WTC11 (cell line): ENCODE measurements at regions not wholly inside any gene's neighbourhood (a gene's known extent, or its start where the extent isn't known, plus 50 kb on each side); places are given as distances from the start of the nearest gene placed in this dataset.

Source experiments
- ATAC-seq: fragments of 200-7000 bp; cut with Tn5 transposase; 2 replicates; pipeline ENCODE4 v1.10.0; 2021; ENCODE audit warnings: mild to moderate bottlenecking, moderate library complexity
- CTCF ChIA-PET: fragments of 300-600 bp; sonication (Branson Sonifier 250); formaldehyde crosslinking; loops from one replicate; lab custom pipeline; 2021; ENCODE audit warnings: antibody characterized with exemption; lab: Charles Lee
- POLR2A ChIA-PET: fragments of 350-600 bp; sonication (Branson Sonifier 250); formaldehyde crosslinking; loops from one replicate; lab custom pipeline; 2021; ENCODE audit warnings: antibody characterized with exemption; lab: Charles Lee
- DNase-seq: peaks from one replicate; pipeline ENCODE4 v3.0.0; 2021; ENCODE audit warnings: low spot score
- H3K27ac Mint-ChIP-seq: 2 replicates; pipeline ENCODE4 v1.8.0; 2021; ENCODE audit warnings: mixed read lengths
- H3K27me3 Mint-ChIP-seq: 2 replicates; pipeline ENCODE4 v1.8.0; 2021; ENCODE audit warnings: low read depth, mild to moderate bottlenecking, moderate library complexity, mixed read lengths
- H3K36me3 Mint-ChIP-seq: 2 replicates; pipeline ENCODE4 v1.8.0; 2021; ENCODE audit warnings: mixed read lengths
- H3K4me1 Mint-ChIP-seq: 2 replicates; pipeline ENCODE4 v1.8.0; 2022; ENCODE audit warnings: mixed read lengths
- H3K4me3 Mint-ChIP-seq: 2 replicates; pipeline ENCODE4 v1.8.0; 2021; ENCODE audit warnings: mild to moderate bottlenecking, moderate library complexity, mixed read lengths
- H3K9me3 Mint-ChIP-seq: 2 replicates; pipeline ENCODE4 v1.8.0; 2021; ENCODE audit warnings: mixed read lengths
- CREM ChIP-seq: sonication (generic); formaldehyde crosslinking; IDR thresholded peaks from 2 replicates; pipeline ENCODE4 v1.8.1; 2022; ENCODE audit warnings: mild to moderate bottlenecking, missing genetic modification reagents, moderate library complexity
- ELF4 ChIP-seq: sonication (generic); formaldehyde crosslinking; IDR thresholded peaks from 2 replicates; pipeline ENCODE4 v1.8.1; 2022; ENCODE audit warnings: low read depth, mild to moderate bottlenecking, moderate library complexity, missing genetic modification reagents
- FOXK1 ChIP-seq: sonication (generic); formaldehyde crosslinking; IDR thresholded peaks from 2 replicates; pipeline ENCODE4 v1.8.0; 2022; ENCODE audit warnings: mild to moderate bottlenecking, moderate library complexity, missing genetic modification reagents
- IRF2 ChIP-seq: sonication (generic); formaldehyde crosslinking; IDR thresholded peaks from 2 replicates; pipeline ENCODE4 v1.8.0; 2022; ENCODE audit warnings: low read depth, missing genetic modification reagents, borderline replicate concordance
- NR1H2 ChIP-seq: sonication (generic); formaldehyde crosslinking; IDR thresholded peaks from 2 replicates; pipeline ENCODE4 v1.9.0; 2021; ENCODE audit warnings: mild to moderate bottlenecking, moderate library complexity, missing genetic modification reagents
- OVOL2 ChIP-seq: fragments of 250-450 bp; sonication (Bioruptor Pico); IDR thresholded peaks from 2 replicates; pipeline ENCODE4 v1.9.0; 2021; ENCODE audit warnings: mild to moderate bottlenecking, borderline replicate concordance
- RELA ChIP-seq: sonication (generic); formaldehyde crosslinking; IDR thresholded peaks from 2 replicates; pipeline ENCODE4 v1.8.1; 2022; ENCODE audit warnings: missing genetic modification reagents, mild to moderate bottlenecking, borderline replicate concordance
- TP53 ChIP-seq: sonication (generic); formaldehyde crosslinking; IDR thresholded peaks from 2 replicates; pipeline ENCODE4 v1.8.1; 2023; ENCODE audit warnings: mild to moderate bottlenecking, missing genetic modification reagents
- ZNF263 ChIP-seq: sonication (generic); formaldehyde crosslinking; IDR thresholded peaks from 2 replicates; pipeline ENCODE4 v1.8.1; 2022; ENCODE audit warnings: low read depth, mild to moderate bottlenecking, moderate library complexity, missing genetic modification reagents
- ZNF317 ChIP-seq: sonication (generic); formaldehyde crosslinking; IDR thresholded peaks from 2 replicates; pipeline ENCODE4 v1.8.1; 2023; ENCODE audit warnings: low read depth, mild to moderate bottlenecking, moderate library complexity, missing genetic modification reagents, borderline replicate concordance
- ZNF416 ChIP-seq: fragments of 250-450 bp; sonication (Bioruptor Pico); IDR thresholded peaks from 2 replicates; pipeline ENCODE4 v1.9.0; 2021; ENCODE audit warnings: mild to moderate bottlenecking, inconsistent platforms
- ZNF423 ChIP-seq: fragments of 250-450 bp; sonication (Bioruptor Pico); IDR thresholded peaks from 2 replicates; pipeline ENCODE4 v2.1.2; 2022; ENCODE audit warnings: mild to moderate bottlenecking, moderate library complexity
- ZNF671 ChIP-seq: fragments of 250-450 bp; sonication (Bioruptor Pico); IDR thresholded peaks from 2 replicates; pipeline ENCODE4 v1.8.0; 2021; ENCODE audit warnings: mild to moderate bottlenecking
- TF ChIP-seq, protein P1 (sequence below): sonication (generic); formaldehyde crosslinking; IDR thresholded peaks from 2 replicates; pipeline ENCODE4 v1.8.0; 2022; ENCODE audit warnings: mild to moderate bottlenecking, missing genetic modification reagents
- TF ChIP-seq, protein P2 (sequence below): fragments of 250-450 bp; sonication (Bioruptor Pico); IDR thresholded peaks from 2 replicates; pipeline ENCODE4 v2.1.2; 2022; ENCODE audit warnings: mild to moderate bottlenecking, moderate library complexity
- TF ChIP-seq, protein P3 (sequence below): sonication (generic); formaldehyde crosslinking; IDR thresholded peaks from 2 replicates; pipeline ENCODE4 v1.8.1; 2022; ENCODE audit warnings: mild to moderate bottlenecking, moderate library complexity, missing genetic modification reagents
- TF ChIP-seq, protein P4 (sequence below): sonication (generic); formaldehyde crosslinking; IDR thresholded peaks from 2 replicates; pipeline ENCODE4 v1.8.1; 2023; ENCODE audit warnings: mild to moderate bottlenecking, missing genetic modification reagents, moderate library complexity
- TF ChIP-seq, protein P5 (sequence below): sonication (generic); formaldehyde crosslinking; IDR thresholded peaks from 2 replicates; pipeline ENCODE4 v1.8.0; 2022; ENCODE audit warnings: mild to moderate bottlenecking, missing genetic modification reagents
- TF ChIP-seq, protein P6 (sequence below): sonication (generic); formaldehyde crosslinking; IDR thresholded peaks from 2 replicates; pipeline ENCODE4 v1.8.0; 2022; ENCODE audit warnings: missing genetic modification reagents
- TF ChIP-seq, protein P7 (sequence below): sonication (generic); formaldehyde crosslinking; IDR thresholded peaks from 2 replicates; pipeline ENCODE4 v1.8.0; 2022; ENCODE audit warnings: mild to moderate bottlenecking, missing genetic modification reagents
- TF ChIP-seq, protein P8 (sequence below): sonication (generic); formaldehyde crosslinking; conservative IDR thresholded peaks from 2 replicates; pipeline ENCODE4 v1.8.1; 2023; ENCODE audit warnings: mild to moderate bottlenecking, low read depth, missing genetic modification reagents, moderate library complexity

DNA sequence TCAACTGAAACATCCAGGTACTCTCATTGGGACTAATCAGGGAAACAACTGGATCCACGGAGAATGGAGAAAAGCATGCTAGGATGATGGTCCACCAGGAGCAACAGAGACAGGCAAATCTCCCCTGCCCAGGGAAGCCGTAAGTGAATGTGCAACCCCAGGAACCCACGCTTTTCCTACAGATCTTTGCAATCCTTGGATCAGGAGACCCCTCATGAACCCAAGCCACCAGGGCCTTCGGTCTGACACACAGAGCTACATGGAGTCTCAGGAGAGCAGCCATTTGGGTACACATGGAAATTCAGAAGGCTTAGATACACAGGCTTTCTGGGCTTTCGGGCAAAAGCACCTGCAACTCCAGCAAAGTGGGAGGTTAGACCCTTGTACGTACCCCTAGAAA, 122.1 kb upstream of the PTCHD4 start:
- peaks cover 30% of the 10 kb centered on the region for H3K9me3 Mint-ChIP-seq
- no peak overlapping the region for H3K27ac Mint-ChIP-seq
- DNase-seq (no peak), ATAC-seq (no peak)
- CTCF ChIA-PET, result no interaction called here
- no peak overlapping the region for H3K4me3 Mint-ChIP-seq
- TF ChIP-seq FOXK1 (CRISPR knock-in tag) (no peak), CREM (no peak), OVOL2 (no peak), RELA (no peak), IRF2 (CRISPR knock-in tag) (no peak), ZNF317 (CRISPR knock-in tag) (no peak)
- TF ChIP-seq, protein P1, sequence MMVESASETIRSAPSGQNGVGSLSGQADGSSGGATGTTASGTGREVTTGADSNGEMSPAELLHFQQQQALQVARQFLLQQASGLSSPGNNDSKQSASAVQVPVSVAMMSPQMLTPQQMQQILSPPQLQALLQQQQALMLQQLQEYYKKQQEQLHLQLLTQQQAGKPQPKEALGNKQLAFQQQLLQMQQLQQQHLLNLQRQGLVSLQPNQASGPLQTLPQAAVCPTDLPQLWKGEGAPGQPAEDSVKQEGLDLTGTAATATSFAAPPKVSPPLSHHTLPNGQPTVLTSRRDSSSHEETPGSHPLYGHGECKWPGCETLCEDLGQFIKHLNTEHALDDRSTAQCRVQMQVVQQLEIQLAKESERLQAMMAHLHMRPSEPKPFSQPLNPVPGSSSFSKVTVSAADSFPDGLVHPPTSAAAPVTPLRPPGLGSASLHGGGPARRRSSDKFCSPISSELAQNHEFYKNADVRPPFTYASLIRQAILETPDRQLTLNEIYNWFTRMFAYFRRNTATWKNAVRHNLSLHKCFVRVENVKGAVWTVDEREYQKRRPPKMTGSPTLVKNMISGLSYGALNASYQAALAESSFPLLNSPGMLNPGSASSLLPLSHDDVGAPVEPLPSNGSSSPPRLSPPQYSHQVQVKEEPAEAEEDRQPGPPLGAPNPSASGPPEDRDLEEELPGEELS (CRISPR knock-in tag), result no peak
- TF ChIP-seq, protein P2, sequence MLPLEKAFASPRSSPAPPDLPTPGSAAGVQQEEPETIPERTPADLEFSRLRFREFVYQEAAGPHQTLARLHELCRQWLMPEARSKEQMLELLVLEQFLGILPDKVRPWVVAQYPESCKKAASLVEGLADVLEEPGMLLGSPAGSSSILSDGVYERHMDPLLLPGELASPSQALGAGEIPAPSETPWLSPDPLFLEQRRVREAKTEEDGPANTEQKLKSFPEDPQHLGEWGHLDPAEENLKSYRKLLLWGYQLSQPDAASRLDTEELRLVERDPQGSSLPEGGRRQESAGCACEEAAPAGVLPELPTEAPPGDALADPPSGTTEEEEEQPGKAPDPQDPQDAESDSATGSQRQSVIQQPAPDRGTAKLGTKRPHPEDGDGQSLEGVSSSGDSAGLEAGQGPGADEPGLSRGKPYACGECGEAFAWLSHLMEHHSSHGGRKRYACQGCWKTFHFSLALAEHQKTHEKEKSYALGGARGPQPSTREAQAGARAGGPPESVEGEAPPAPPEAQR (CRISPR knock-in tag), result no peak
- POLR2A ChIA-PET, result no interaction called here
- no peaks in the 10 kb centered on the region for H3K27me3 Mint-ChIP-seq
- H3K36me3 Mint-ChIP-seq, result peaks cover 25% of the 10 kb centered on the region
- H3K4me1 Mint-ChIP-seq, result peaks cover 6% of the 10 kb centered on the region; the same call in 1 of the 2 replicates

DNA sequence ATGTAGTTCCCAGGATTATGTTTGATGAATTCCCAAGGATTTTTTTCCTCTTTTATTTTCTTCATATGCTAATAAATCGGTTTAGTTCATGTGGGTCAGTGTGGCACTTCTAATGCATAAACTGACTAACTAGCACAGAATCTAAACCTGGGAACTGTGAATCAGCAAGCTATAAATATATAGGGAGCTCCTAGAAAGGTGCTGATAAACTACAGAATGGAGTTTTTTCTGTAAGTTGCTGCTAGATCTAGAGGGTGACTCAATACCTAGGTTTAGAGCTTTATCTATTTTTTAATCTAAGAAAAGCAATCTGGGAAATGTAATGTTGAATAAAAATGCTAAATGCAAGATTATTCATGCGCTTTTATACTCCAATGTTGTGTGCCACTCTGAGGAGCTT, 118.8 kb upstream of the PTCHD4 start:
- peaks cover 6% of the 10 kb centered on the region; the same call in 1 of the 2 replicates for H3K4me1 Mint-ChIP-seq
- TF ChIP-seq, protein P3, sequence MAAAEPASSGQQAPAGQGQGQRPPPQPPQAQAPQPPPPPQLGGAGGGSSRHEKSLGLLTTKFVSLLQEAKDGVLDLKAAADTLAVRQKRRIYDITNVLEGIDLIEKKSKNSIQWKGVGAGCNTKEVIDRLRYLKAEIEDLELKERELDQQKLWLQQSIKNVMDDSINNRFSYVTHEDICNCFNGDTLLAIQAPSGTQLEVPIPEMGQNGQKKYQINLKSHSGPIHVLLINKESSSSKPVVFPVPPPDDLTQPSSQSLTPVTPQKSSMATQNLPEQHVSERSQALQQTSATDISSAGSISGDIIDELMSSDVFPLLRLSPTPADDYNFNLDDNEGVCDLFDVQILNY (CRISPR knock-in tag), result no peak
- TF ChIP-seq, protein P4, sequence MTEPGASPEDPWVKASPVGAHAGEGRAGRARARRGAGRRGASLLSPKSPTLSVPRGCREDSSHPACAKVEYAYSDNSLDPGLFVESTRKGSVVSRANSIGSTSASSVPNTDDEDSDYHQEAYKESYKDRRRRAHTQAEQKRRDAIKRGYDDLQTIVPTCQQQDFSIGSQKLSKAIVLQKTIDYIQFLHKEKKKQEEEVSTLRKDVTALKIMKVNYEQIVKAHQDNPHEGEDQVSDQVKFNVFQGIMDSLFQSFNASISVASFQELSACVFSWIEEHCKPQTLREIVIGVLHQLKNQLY (CRISPR knock-in tag), result no peak
- TF ChIP-seq ELF4 (no peak), OVOL2 (no peak), IRF2 (CRISPR knock-in tag) (no peak), NR1H2 (CRISPR knock-in tag) (no peak), ZNF423 (CRISPR knock-in tag) (no peak), ZNF416 (no peak), ZNF671 (CRISPR knock-in tag) (no peak), TP53 (no peak), ZNF263 (CRISPR knock-in tag) (no peak)
- TF ChIP-seq, protein P5, sequence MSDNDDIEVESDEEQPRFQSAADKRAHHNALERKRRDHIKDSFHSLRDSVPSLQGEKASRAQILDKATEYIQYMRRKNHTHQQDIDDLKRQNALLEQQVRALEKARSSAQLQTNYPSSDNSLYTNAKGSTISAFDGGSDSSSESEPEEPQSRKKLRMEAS (CRISPR knock-in tag), result no peak
- TF ChIP-seq, protein P6, sequence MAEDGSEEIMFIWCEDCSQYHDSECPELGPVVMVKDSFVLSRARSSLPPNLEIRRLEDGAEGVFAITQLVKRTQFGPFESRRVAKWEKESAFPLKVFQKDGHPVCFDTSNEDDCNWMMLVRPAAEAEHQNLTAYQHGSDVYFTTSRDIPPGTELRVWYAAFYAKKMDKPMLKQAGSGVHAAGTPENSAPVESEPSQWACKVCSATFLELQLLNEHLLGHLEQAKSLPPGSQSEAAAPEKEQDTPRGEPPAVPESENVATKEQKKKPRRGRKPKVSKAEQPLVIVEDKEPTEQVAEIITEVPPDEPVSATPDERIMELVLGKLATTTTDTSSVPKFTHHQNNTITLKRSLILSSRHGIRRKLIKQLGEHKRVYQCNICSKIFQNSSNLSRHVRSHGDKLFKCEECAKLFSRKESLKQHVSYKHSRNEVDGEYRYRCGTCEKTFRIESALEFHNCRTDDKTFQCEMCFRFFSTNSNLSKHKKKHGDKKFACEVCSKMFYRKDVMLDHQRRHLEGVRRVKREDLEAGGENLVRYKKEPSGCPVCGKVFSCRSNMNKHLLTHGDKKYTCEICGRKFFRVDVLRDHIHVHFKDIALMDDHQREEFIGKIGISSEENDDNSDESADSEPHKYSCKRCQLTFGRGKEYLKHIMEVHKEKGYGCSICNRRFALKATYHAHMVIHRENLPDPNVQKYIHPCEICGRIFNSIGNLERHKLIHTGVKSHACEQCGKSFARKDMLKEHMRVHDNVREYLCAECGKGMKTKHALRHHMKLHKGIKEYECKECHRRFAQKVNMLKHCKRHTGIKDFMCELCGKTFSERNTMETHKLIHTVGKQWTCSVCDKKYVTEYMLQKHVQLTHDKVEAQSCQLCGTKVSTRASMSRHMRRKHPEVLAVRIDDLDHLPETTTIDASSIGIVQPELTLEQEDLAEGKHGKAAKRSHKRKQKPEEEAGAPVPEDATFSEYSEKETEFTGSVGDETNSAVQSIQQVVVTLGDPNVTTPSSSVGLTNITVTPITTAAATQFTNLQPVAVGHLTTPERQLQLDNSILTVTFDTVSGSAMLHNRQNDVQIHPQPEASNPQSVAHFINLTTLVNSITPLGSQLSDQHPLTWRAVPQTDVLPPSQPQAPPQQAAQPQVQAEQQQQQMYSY (CRISPR knock-in tag), result no peak
- TF ChIP-seq, protein P7, sequence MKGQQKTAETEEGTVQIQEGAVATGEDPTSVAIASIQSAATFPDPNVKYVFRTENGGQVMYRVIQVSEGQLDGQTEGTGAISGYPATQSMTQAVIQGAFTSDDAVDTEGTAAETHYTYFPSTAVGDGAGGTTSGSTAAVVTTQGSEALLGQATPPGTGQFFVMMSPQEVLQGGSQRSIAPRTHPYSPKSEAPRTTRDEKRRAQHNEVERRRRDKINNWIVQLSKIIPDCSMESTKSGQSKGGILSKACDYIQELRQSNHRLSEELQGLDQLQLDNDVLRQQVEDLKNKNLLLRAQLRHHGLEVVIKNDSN (CRISPR knock-in tag), result no peak
- TF ChIP-seq, protein P8, sequence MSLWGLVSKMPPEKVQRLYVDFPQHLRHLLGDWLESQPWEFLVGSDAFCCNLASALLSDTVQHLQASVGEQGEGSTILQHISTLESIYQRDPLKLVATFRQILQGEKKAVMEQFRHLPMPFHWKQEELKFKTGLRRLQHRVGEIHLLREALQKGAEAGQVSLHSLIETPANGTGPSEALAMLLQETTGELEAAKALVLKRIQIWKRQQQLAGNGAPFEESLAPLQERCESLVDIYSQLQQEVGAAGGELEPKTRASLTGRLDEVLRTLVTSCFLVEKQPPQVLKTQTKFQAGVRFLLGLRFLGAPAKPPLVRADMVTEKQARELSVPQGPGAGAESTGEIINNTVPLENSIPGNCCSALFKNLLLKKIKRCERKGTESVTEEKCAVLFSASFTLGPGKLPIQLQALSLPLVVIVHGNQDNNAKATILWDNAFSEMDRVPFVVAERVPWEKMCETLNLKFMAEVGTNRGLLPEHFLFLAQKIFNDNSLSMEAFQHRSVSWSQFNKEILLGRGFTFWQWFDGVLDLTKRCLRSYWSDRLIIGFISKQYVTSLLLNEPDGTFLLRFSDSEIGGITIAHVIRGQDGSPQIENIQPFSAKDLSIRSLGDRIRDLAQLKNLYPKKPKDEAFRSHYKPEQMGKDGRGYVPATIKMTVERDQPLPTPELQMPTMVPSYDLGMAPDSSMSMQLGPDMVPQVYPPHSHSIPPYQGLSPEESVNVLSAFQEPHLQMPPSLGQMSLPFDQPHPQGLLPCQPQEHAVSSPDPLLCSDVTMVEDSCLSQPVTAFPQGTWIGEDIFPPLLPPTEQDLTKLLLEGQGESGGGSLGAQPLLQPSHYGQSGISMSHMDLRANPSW (CRISPR knock-in tag), result no peak
- no peak overlapping the region for H3K4me3 Mint-ChIP-seq
- ChIA-PET POLR2A (no interaction called here), CTCF (no interaction called here)
- H3K27me3 Mint-ChIP-seq, result no peaks in the 10 kb centered on the region
- H3K36me3 Mint-ChIP-seq, result no peaks in the 10 kb centered on the region; the same call in 1 of the 2 replicates
- DNase-seq (no peak), ATAC-seq (no peak)
- peaks cover 6% of the 10 kb centered on the region for H3K9me3 Mint-ChIP-seq
- no peak overlapping the region for H3K27ac Mint-ChIP-seq
